ENCODE measurements at regions not wholly inside any gene's neighbourhood (a gene's known extent, or its start where the extent isn't known, plus 50 kb on each side); places are given as distances from the start of the nearest gene placed in this dataset.
"Not testable (repeated sequence)": the region's sequence is repeated elsewhere in the genome, so short reads cannot be mapped to it uniquely, and the experiment has no call there.

DNA sequence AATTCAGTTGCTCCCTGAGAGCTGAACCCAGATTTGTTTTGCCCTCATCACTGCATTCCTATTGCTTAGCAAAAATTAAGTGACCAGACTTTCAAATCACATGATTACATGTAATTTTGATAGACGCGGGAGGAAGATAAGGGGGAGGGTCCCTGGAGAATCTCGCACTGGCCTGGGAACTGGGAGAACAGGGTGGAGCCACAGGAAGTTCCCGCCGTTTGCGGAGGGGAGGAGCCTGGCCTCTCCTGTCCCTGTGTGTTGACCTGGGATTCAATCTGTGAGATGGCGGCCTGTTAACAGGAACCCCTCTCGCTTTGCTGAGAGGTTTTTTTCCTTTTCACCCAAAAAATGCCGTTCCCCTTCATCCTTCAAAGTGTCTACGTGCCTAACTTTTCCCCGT, 142.9 kb upstream of the OR13F1 start:
- Histone ChIP-seq H3K4me2 (ENCODE audit: low read length) (no peak overlapping the region), H4K8ac (ENCODE audit: low read depth, low read length) (no peak overlapping the region), H3K4me1 (ENCODE audit: control insufficient read depth in 1 of 2, insufficient read depth in 2 of 2, low read length in 2 of 2) (no peaks in the 10 kb centered on the region), H2BK5ac (ENCODE audit: low read depth, low read length, poor library complexity) (no peak overlapping the region), H3K4me3 (ENCODE audit: low read depth, low read length) (no peak overlapping the region), H2BK120ac (ENCODE audit: insufficient read depth, low read length, poor library complexity) (no peak overlapping the region), H3K9me3 (ENCODE audit: insufficient read depth, low read depth, low read length) (peaks cover 6% of the 10 kb centered on the region), H2AFZ (ENCODE audit: insufficient read depth, low read length, poor library complexity) (no peak overlapping the region), H3K27ac (ENCODE audit: low read depth, low read length) (no peak overlapping the region), H3K14ac (ENCODE audit: low read length) (no peak overlapping the region), H4K12ac (ENCODE audit: low read depth, low read length) (no peak overlapping the region), H3K36me3 (ENCODE audit: control insufficient read depth in 1 of 2, insufficient read depth in 2 of 2, low read length in 2 of 2) (no peaks in the 10 kb centered on the region), H3K4ac (ENCODE audit: low read depth, low read length) (no peak overlapping the region), H3K79me2 (ENCODE audit: control insufficient read depth, insufficient read depth, low read length, poor library complexity) (no peaks in the 10 kb centered on the region), H3K9ac (ENCODE audit: low read length) (no peak overlapping the region), H2AK5ac (ENCODE audit: low read length) (no peak overlapping the region), H3K79me1 (ENCODE audit: low read length) (no peaks in the 10 kb centered on the region), H4K91ac (ENCODE audit: low read depth, low read length) (no peak overlapping the region), H3K18ac (ENCODE audit: low read length) (no peak overlapping the region), H2BK12ac (ENCODE audit: low read length) (no peak overlapping the region), H3K27me3 (ENCODE audit: insufficient read depth, low read length) (no peaks in the 10 kb centered on the region), H3K23ac (ENCODE audit: low read length) (no peak overlapping the region)
- no peak for DNase-seq
- WGBS (ENCODE audit: extremely low coverage, insufficient coverage, insufficient read length), result no CpG with 5 or more reads among the region's 11 CpGs

DNA sequence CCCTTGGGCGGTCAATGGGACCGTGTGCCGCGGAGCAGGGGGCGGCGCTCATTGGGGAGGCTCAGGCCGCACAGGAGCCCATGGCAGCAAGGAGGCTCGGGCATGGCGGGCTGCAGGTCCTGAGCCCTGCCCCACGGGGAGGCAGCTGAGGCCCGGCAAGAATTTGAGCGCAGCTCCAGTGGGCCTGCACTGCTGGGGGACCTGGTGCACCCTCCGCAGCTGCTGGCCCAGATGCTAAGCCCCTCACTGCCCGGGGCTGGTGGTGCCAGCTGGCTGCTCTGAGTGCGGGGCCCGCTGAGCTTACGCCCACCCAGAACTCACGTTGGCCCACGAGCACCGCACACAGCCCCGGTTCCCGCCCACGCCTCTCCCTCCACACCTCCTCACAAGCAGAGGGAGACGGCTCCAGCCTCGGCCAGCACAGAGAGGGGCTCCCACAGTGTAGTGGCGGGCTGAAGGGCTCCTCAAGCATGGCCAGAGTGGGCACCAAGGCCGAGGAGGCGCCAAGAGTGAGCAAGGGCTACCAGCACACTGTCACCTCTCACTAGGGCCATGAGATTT, 141.1 kb upstream of the OR13F1 start:
- Histone ChIP-seq H4K91ac (ENCODE audit: low read depth, low read length) (no peak overlapping the region), H3K9me3 (ENCODE audit: insufficient read depth, low read depth, low read length) (peaks cover 6% of the 10 kb centered on the region), H2AK5ac (ENCODE audit: low read length) (no peak overlapping the region), H3K79me2 (ENCODE audit: control insufficient read depth, insufficient read depth, low read length, poor library complexity) (no peaks in the 10 kb centered on the region), H3K14ac (ENCODE audit: low read length) (no peak overlapping the region), H3K36me3 (ENCODE audit: control insufficient read depth in 1 of 2, insufficient read depth in 2 of 2, low read length in 2 of 2) (no peaks in the 10 kb centered on the region), H3K23ac (ENCODE audit: low read length) (no peak overlapping the region), H2AFZ (ENCODE audit: insufficient read depth, low read length, poor library complexity) (no peak overlapping the region), H3K18ac (ENCODE audit: low read length) (no peak overlapping the region), H3K27me3 (ENCODE audit: insufficient read depth, low read length) (no peaks in the 10 kb centered on the region), H3K4me3 (ENCODE audit: low read depth, low read length) (no peak overlapping the region), H4K8ac (ENCODE audit: low read depth, low read length) (no peak overlapping the region), H2BK5ac (ENCODE audit: low read depth, low read length, poor library complexity) (no peak overlapping the region), H3K4me1 (ENCODE audit: control insufficient read depth in 1 of 2, insufficient read depth in 2 of 2, low read length in 2 of 2) (no peaks in the 10 kb centered on the region), H4K12ac (ENCODE audit: low read depth, low read length) (no peak overlapping the region), H2BK120ac (ENCODE audit: insufficient read depth, low read length, poor library complexity) (no peak overlapping the region), H3K4ac (ENCODE audit: low read depth, low read length) (no peak overlapping the region), H3K9ac (ENCODE audit: low read length) (no peak overlapping the region), H3K27ac (ENCODE audit: low read depth, low read length) (no peak overlapping the region), H3K79me1 (ENCODE audit: low read length) (no peaks in the 10 kb centered on the region), H3K4me2 (ENCODE audit: low read length) (no peak overlapping the region), H2BK12ac (ENCODE audit: low read length) (no peak overlapping the region)
- WGBS (ENCODE audit: extremely low coverage, insufficient coverage, insufficient read length), result no CpG with 5 or more reads among the region's 28 CpGs
- no peak for DNase-seq

DNA sequence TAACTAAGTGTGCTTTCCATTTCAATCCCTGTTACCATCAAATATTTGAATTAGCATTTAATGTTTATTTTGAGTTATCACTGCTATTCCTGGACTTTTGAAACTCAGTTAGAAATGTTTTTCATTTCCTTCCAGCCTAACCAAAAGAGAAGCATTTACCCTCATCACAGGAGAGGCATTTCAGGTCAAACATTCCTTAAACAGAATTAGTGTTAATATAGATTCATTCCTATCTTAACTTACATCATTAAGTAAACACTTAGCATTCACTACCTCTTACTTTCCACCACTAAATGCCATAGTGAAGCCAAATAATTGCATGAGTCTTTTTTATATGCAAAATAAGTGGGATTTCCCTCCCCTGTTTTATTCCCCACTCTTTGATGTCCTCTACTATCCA, 136.6 kb upstream of the OR13F1 start:
- no peak overlapping the region for H2BK120ac ChIP-seq (ENCODE audit: insufficient read depth, low read length, poor library complexity)
- no peaks in the 10 kb centered on the region for H3K36me3 ChIP-seq (ENCODE audit: control insufficient read depth in 1 of 2, insufficient read depth in 2 of 2, low read length in 2 of 2)
- H2AK5ac ChIP-seq (ENCODE audit: low read length), result no peak overlapping the region
- no peak overlapping the region for H3K4ac ChIP-seq (ENCODE audit: low read depth, low read length)
- no peak overlapping the region for H2BK5ac ChIP-seq (ENCODE audit: low read depth, low read length, poor library complexity)
- H3K79me1 ChIP-seq (ENCODE audit: low read length), result no peaks in the 10 kb centered on the region
- no peak overlapping the region for H3K18ac ChIP-seq (ENCODE audit: low read length)
- peaks cover 6% of the 10 kb centered on the region for H3K9me3 ChIP-seq (ENCODE audit: insufficient read depth, low read depth, low read length)
- no peak overlapping the region for H2AFZ ChIP-seq (ENCODE audit: insufficient read depth, low read length, poor library complexity)
- no peak overlapping the region for H4K8ac ChIP-seq (ENCODE audit: low read depth, low read length)
- no peak overlapping the region for H2BK12ac ChIP-seq (ENCODE audit: low read length)
- no peak overlapping the region for H3K4me2 ChIP-seq (ENCODE audit: low read length)
- H3K23ac ChIP-seq (ENCODE audit: low read length), result no peak overlapping the region
- DNase-seq, result no peak
- H3K9ac ChIP-seq (ENCODE audit: low read length), result no peak overlapping the region
- H3K27me3 ChIP-seq (ENCODE audit: insufficient read depth, low read length), result no peaks in the 10 kb centered on the region
- no peak overlapping the region for H3K14ac ChIP-seq (ENCODE audit: low read length)
- no peak overlapping the region for H3K4me3 ChIP-seq (ENCODE audit: low read depth, low read length)
- H3K4me1 ChIP-seq (ENCODE audit: control insufficient read depth in 1 of 2, insufficient read depth in 2 of 2, low read length in 2 of 2), result no peaks in the 10 kb centered on the region
- H3K27ac ChIP-seq (ENCODE audit: low read depth, low read length), result no peak overlapping the region
- no peak overlapping the region for H4K91ac ChIP-seq (ENCODE audit: low read depth, low read length)
- no peak overlapping the region for H4K12ac ChIP-seq (ENCODE audit: low read depth, low read length)
- no peaks in the 10 kb centered on the region for H3K79me2 ChIP-seq (ENCODE audit: control insufficient read depth, insufficient read depth, low read length, poor library complexity)

DNA sequence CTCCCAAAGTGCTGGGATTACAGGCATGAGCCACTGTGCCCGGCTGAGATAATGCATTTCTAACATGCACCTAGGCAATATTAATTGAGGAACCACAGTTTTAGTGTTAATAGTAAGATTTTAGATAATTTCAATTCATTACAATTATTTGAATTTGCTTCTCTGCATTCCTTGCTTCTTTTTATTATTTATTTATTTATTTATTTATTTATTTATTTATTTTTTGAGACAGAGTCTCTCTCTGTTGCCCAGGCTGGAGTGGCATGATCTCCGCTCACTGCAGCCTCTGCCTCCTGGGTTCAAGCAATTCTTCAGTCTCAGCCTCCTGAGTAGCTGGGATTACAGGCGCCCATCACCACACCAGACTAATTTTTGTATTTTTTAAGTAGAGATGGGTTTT, 135.7 kb upstream of the OR13F1 start:
- H4K12ac ChIP-seq (ENCODE audit: low read depth, low read length); H3K27me3 ChIP-seq (ENCODE audit: insufficient read depth, low read length); H3K9ac ChIP-seq (ENCODE audit: low read length); H3K4me1 ChIP-seq (ENCODE audit: control insufficient read depth in 1 of 2, insufficient read depth in 2 of 2, low read length in 2 of 2); H3K79me2 ChIP-seq (ENCODE audit: control insufficient read depth, insufficient read depth, low read length, poor library complexity); H3K4me3 ChIP-seq (ENCODE audit: low read depth, low read length); H2BK12ac ChIP-seq (ENCODE audit: low read length); H3K18ac ChIP-seq (ENCODE audit: low read length); H3K14ac ChIP-seq (ENCODE audit: low read length); H3K36me3 ChIP-seq (ENCODE audit: control insufficient read depth in 1 of 2, insufficient read depth in 2 of 2, low read length in 2 of 2); H3K79me1 ChIP-seq (ENCODE audit: low read length); H4K8ac ChIP-seq (ENCODE audit: low read depth, low read length); H3K4ac ChIP-seq (ENCODE audit: low read depth, low read length); H3K4me2 ChIP-seq (ENCODE audit: low read length); H2BK120ac ChIP-seq (ENCODE audit: insufficient read depth, low read length, poor library complexity); H3K23ac ChIP-seq (ENCODE audit: low read length); DNase-seq; H2AFZ ChIP-seq (ENCODE audit: insufficient read depth, low read length, poor library complexity); H4K91ac ChIP-seq (ENCODE audit: low read depth, low read length); H2AK5ac ChIP-seq (ENCODE audit: low read length); H3K9me3 ChIP-seq (ENCODE audit: insufficient read depth, low read depth, low read length); H3K27ac ChIP-seq (ENCODE audit: low read depth, low read length); H2BK5ac ChIP-seq (ENCODE audit: low read depth, low read length, poor library complexity): not testable (repeated sequence)
- WGBS (ENCODE audit: extremely low coverage, insufficient coverage, insufficient read length), result no CpG with 5 or more reads among the region's 3 CpGs

Data from trophoblast cell (in vitro differentiated cells and primary cell).